K562 (cell line): ENCODE measurements at regions not wholly inside any gene's neighbourhood (a gene's known extent, or its start where the extent isn't known, plus 50 kb on each side); places are given as distances from the start of the nearest gene placed in this dataset.

Experiments used
- ATAC-seq: fragments of 200-7000 bp; cut with Tn5 transposase; 3 replicates; pipeline ENCODE4 v1.9.1; 2020; ENCODE audit warnings: moderate library complexity
- BruUV-seq: library from RNA; stranded (reverse); fragments of 400-500 nt; replicated peaks from 2 replicates; lab custom pipeline; 2021; lab: Mats Ljungman, UMichigan
- CTCF ChIA-PET: fragments of 300-600 bp; formaldehyde crosslinking; extraction: SDS; loops from one replicate; lab custom pipeline; 2021; ENCODE audit warnings: low intra/inter-chr PET ratio; lab: Yijun Ruan, JAX
- POLR2A ChIA-PET: fragments of 300-600, 350-650 bp; sonication (Branson Sonifier 250); formaldehyde crosslinking; extraction: SDS; loops from one replicate; lab custom pipeline; 2021; ENCODE audit warnings: antibody characterized with exemption, inconsistent platforms; lab: Yijun Ruan, JAX
- DNase-seq, 4 experiments: peaks; one replicate each; pipeline versions ENCODE4 v3.0.0 to v3.0.0-alpha.2; 2011 to 2018; ENCODE audit warnings: low spot score in 3 of 4, mixed read lengths in 3 of 4; ENCODE audit errors: extremely low read depth in 1 of 4
- FAIRE-seq: peaks from 2 replicates; lab custom pipeline; 2011; peaks lifted over from hg19 to GRCh38; lab: Jason Lieb, UNC
- H2AFZ ChIP-seq: 2 replicates; pipeline ENCODE4 v1.6.0; 2011; ENCODE audit warnings: low read depth, low read length, control low read depth, inconsistent platforms
- H3K27ac ChIP-seq: fragments of 200-600 bp; 3 replicates; pipeline ENCODE4 v1.8.0; 2011; ENCODE audit warnings: low read depth, mild to moderate bottlenecking, control low read depth, inconsistent platforms, low read length, moderate library complexity, mixed read lengths; ENCODE audit errors: extremely low read depth
- H3K27me3 ChIP-seq, 2 experiments: fragments of 300-600 bp in 1 of 2; 2 replicates in 1 of 2; 3 replicates in 1 of 2; pipeline versions ENCODE4 v1.6.0 to v1.8.0; 2011; ENCODE audit warnings: inconsistent platforms in 2 of 2, low read length in 2 of 2, mild to moderate bottlenecking in 1 of 2, mixed read lengths in 1 of 2, moderate library complexity in 1 of 2; ENCODE audit not compliant: control insufficient read depth in 2 of 2, insufficient read depth in 2 of 2
- H3K36me3 ChIP-seq: fragments of 300-600 bp; 3 replicates; pipeline ENCODE4 v1.8.0; 2011; ENCODE audit warnings: mild to moderate bottlenecking, low read length, inconsistent platforms; ENCODE audit not compliant: control insufficient read depth, insufficient read depth
- H3K4me1 ChIP-seq, 2 experiments: fragments of 200-600 bp in 1 of 2; replicated peaks in 1 of 2; 2 replicates in 1 of 2; 3 replicates in 1 of 2; pipeline versions ENCODE4 v1.5.1 to v1.8.0; 2011; ENCODE audit warnings: inconsistent platforms in 2 of 2, low read length in 2 of 2, mild to moderate bottlenecking in 1 of 2, mixed read lengths in 1 of 2, moderate library complexity in 1 of 2; ENCODE audit not compliant: control insufficient read depth in 2 of 2, insufficient read depth in 2 of 2
- H3K4me2 ChIP-seq: 2 replicates; pipeline ENCODE4 v1.6.1; 2011; ENCODE audit warnings: low read length, control low read depth, inconsistent platforms, mixed read lengths; ENCODE audit not compliant: insufficient read depth
- H3K4me3 ChIP-seq: fragments of 200-600 bp; sonication (generic), shearing (Covaris generic); 2 replicates; pipeline ENCODE4 v1.5.1; 2016; ENCODE audit warnings: control low read depth, inconsistent platforms
- H3K79me2 ChIP-seq: fragments of 200-600 bp; 3 replicates; pipeline ENCODE4 v1.8.0; 2011; ENCODE audit warnings: low read length, inconsistent platforms; ENCODE audit not compliant: control insufficient read depth, insufficient read depth
- H3K9ac ChIP-seq, 2 experiments: 2 replicates each; pipeline versions ENCODE4 v1.6.0 to v1.6.1; 2011; ENCODE audit warnings: low read depth in 2 of 2, low read length in 2 of 2, control low read depth in 1 of 2, inconsistent platforms in 1 of 2, mild to moderate bottlenecking in 1 of 2, mixed read lengths in 1 of 2; ENCODE audit not compliant: insufficient read depth in 1 of 2
- H3K9me1 ChIP-seq: one replicate; pipeline ENCODE4 v1.6.0; 2011; ENCODE audit warnings: inconsistent platforms, mild to moderate bottlenecking, low read length, moderate library complexity; ENCODE audit not compliant: control insufficient read depth, insufficient read depth
- H3K9me3 ChIP-seq: replicated peaks from 2 replicates; pipeline ENCODE4 v1.5.1; 2011; ENCODE audit warnings: low read depth, low read length, inconsistent platforms; ENCODE audit not compliant: control insufficient read depth, insufficient read depth
- H4K20me1 ChIP-seq: replicated peaks from 2 replicates; pipeline ENCODE4 v1.6.1; 2011; ENCODE audit warnings: low read length, inconsistent platforms, mixed read lengths; ENCODE audit not compliant: control insufficient read depth, insufficient read depth
- ARID2 ChIP-seq: fragments of 450-650 bp; IDR thresholded peaks from 2 replicates; pipeline ENCODE4 v1.6.1; 2017; ENCODE audit warnings: antibody characterized with exemption, mild to moderate bottlenecking
- CBFA2T2 ChIP-seq: fragments of 450-650 bp; conservative IDR thresholded peaks from 2 replicates; pipeline ENCODE4 v1.6.1; 2017; ENCODE audit warnings: mild to moderate bottlenecking
- CEBPB ChIP-seq: fragments of 450-650 bp; IDR thresholded peaks from 2 replicates; pipeline ENCODE4 v1.6.1; 2016; ENCODE audit warnings: missing genetic modification characterization, missing compliant biosample characterization
- CGGBP1 ChIP-seq: fragments of 250-450 bp; sonication (Bioruptor Pico); IDR thresholded peaks from 2 replicates; pipeline ENCODE4 v1.9.0; 2021; ENCODE audit warnings: mild to moderate bottlenecking
- ESRRB ChIP-seq: fragments of 250-450 bp; sonication (Bioruptor Pico); IDR thresholded peaks from 2 replicates; pipeline ENCODE4 v1.5.0; 2020; ENCODE audit warnings: mild to moderate bottlenecking, moderate library complexity, borderline replicate concordance
- GTF2F1 ChIP-seq: IDR thresholded peaks from 2 replicates; pipeline ENCODE4 v1.6.1; 2011; ENCODE audit warnings: low read depth, low read length, improper control_type of control experiment
- HNRNPK ChIP-seq: fragments of 200-400 bp; formaldehyde crosslinking; IDR thresholded peaks from one replicate; pipeline ENCODE4 v1.6.1; 2018; ENCODE audit warnings: mild to moderate bottlenecking, low read depth, low read length; ENCODE audit not compliant: poor library complexity, severe bottlenecking
- MITF ChIP-seq: IDR thresholded peaks from 2 replicates; pipeline ENCODE4 v1.6.1; 2014; ENCODE audit warnings: antibody characterized with exemption
- PREB ChIP-seq: sonication (generic); formaldehyde crosslinking; IDR thresholded peaks from 2 replicates; pipeline ENCODE4 v1.8.1; 2023; ENCODE audit warnings: mild to moderate bottlenecking, missing genetic modification reagents
- PTRF ChIP-seq: fragments of 450-650 bp; IDR thresholded peaks from 2 replicates; pipeline ENCODE4 v1.6.1; 2016; ENCODE audit warnings: mild to moderate bottlenecking, missing genetic modification characterization, missing compliant biosample characterization
- SETDB1 ChIP-seq: IDR thresholded peaks from one replicate; pipeline ENCODE4 v1.6.1; 2012; ENCODE audit warnings: low read length, control low read depth, inconsistent platforms
- YBX1 ChIP-seq: fragments of 450-650 bp; IDR thresholded peaks from 2 replicates; pipeline ENCODE4 v1.7.1; 2016; ENCODE audit warnings: mild to moderate bottlenecking
- ZBTB17 ChIP-seq: fragments of 450-650 bp; formaldehyde crosslinking; IDR thresholded peaks from 2 replicates; pipeline ENCODE4 v1.4.0; 2020; ENCODE audit warnings: mild to moderate bottlenecking
- ZMIZ1 ChIP-seq, 2 experiments: fragments of 150-350 bp in 1 of 2; IDR thresholded peaks; 2 replicates each; pipeline ENCODE4 v1.6.1; 2012 to 2016; ENCODE audit warnings: low read depth in 2 of 2, low read length in 2 of 2, mild to moderate bottlenecking in 1 of 2, moderate library complexity in 1 of 2
- in situ Hi-C: fragments of 300-500 bp; cut with MboI; formaldehyde crosslinking; loops from 4 replicates; pipeline ENCODE4 v1.15.0; 2018; ENCODE audit warnings: inconsistent platforms, mixed read lengths
- intact Hi-C: fragments of 100-400 bp; cut with micrococcal nuclease; formaldehyde crosslinking; loops from 2 replicates; pipeline ENCODE4 v1.14.2; 2022
- TF ChIP-seq, protein P1 (sequence below), 2 experiments: fragments of 450-650 bp in 1 of 2; sonication (generic) in 1 of 2; formaldehyde crosslinking; conservative IDR thresholded peaks; 2 replicates each; pipeline versions ENCODE4 v1.4.0 to v1.8.1; 2020 to 2022; ENCODE audit warnings: mild to moderate bottlenecking in 1 of 2, missing genetic modification reagents in 1 of 2
- TF ChIP-seq, protein P2 (sequence below): fragments of 250-450 bp; sonication (Bioruptor Pico); IDR thresholded peaks from 2 replicates; pipeline ENCODE4 v1.5.1; 2021; ENCODE audit warnings: mild to moderate bottlenecking

DNA sequence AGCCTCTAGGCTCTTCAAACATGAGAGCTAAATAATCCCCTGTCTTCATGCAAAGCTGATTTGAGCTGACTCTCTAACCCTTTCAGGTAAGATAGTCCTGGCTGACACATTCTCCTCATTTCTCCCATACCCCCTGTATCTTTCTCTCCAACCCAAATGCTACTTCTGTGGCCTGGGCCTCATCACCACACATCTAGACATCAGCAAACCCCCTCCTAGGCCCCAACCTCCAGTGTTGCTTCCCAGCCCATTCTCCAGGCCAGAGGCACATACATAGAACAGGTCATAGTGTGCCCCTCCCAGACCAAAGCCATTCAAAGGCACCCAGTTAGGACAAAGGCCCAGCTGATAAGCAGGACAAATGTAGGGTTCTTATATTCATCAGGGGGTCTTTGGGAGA lies 84.9 kb downstream of the ANKRD60 start:
- Histone ChIP-seq H3K4me1 (no peaks in the 10 kb centered on the region), H3K36me3 (no peaks in the 10 kb centered on the region), H3K9ac (no peak overlapping the region), H3K27me3 (peaks cover 0 to 18% of the 10 kb centered on the region in 2 experiments; a peak in 2 of 5 replicates), H3K27ac (no peak overlapping the region), H3K4me2 (no peak overlapping the region), H3K79me2 (no peaks in the 10 kb centered on the region), H2AFZ (no peak overlapping the region), H4K20me1 (no peaks in the 10 kb centered on the region), H3K9me1 (no peaks in the 10 kb centered on the region), H3K9me3 (no peaks in the 10 kb centered on the region), H3K4me3 (no peak overlapping the region)
- FAIRE-seq (no peak), DNase-seq (no peak), ATAC-seq (no peak)
- intact Hi-C loops, result no loop called here
- CTCF ChIA-PET, result no interaction called here
- TF ChIP-seq GTF2F1 (no peak), ESRRB (CRISPR knock-in tag) (no peak), YBX1 (no peak), SETDB1 (no peak), ZMIZ1 (IDR thresholded peaks at IDR 0.05; ENCODE audit: low read depth in 2 of 2, low read length in 2 of 2) (no peak), PREB (no peak), ARID2 (no peak), HNRNPK (no peak), CEBPB (tag) (no peak), PTRF (tag) (no peak), CGGBP1 (CRISPR knock-in tag) (no peak), MITF (no peak), ZBTB17 (CRISPR knock-in tag) (no peak), CBFA2T2 (no peak)
- TF ChIP-seq, protein P1, sequence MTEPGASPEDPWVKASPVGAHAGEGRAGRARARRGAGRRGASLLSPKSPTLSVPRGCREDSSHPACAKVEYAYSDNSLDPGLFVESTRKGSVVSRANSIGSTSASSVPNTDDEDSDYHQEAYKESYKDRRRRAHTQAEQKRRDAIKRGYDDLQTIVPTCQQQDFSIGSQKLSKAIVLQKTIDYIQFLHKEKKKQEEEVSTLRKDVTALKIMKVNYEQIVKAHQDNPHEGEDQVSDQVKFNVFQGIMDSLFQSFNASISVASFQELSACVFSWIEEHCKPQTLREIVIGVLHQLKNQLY (CRISPR knock-in tag; conservative IDR thresholded peaks at IDR 0.05), result no peak
- TF ChIP-seq, protein P2, sequence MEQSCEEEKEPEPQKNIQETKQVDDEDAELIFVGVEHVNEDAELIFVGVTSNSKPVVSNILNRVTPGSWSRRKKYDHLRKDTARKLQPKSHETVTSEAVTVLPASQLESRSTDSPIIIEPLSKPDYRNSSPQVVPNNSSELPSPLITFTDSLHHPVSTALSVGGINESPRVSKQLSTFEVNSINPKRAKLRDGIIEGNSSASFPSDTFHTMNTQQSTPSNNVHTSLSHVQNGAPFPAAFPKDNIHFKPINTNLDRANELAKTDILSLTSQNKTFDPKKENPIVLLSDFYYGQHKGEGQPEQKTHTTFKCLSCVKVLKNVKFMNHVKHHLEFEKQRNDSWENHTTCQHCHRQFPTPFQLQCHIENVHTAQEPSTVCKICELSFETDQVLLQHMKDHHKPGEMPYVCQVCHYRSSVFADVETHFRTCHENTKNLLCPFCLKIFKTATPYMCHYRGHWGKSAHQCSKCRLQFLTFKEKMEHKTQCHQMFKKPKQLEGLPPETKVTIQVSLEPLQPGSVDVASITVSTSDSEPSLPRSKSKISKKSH, result no peak
- in situ Hi-C loops, result no loop called here
- POLR2A ChIA-PET, result interaction anchor here (0.9 kb wide), 1 partner anchor 14 kb away, joined by 3 read pairs; no protein-coding TSS in a partner anchor
- BruUV-seq, result no TSS peak
